ENCODE measurements at regions not wholly inside any gene's neighbourhood (a gene's known extent, or its start where the extent isn't known, plus 50 kb on each side); places are given as distances from the start of the nearest gene placed in this dataset.

- TF ChIP-seq ZNF274 (IDR thresholded peaks at IDR 0.05; ENCODE audit: low read depth, low read length) (no peak), SUZ12 (IDR thresholded peaks at IDR 0.05; ENCODE audit: extremely low read depth, insufficient read depth, insufficient read length) (no peak)
- H3K27me3 ChIP-seq (ENCODE audit: insufficient read depth, insufficient read length), result no peaks in the 10 kb centered on the region
- H3K9ac ChIP-seq (ENCODE audit: insufficient read length, low read depth), result no peak overlapping the region
- H3K4me3 ChIP-seq (ENCODE audit: insufficient read length, low read depth), result no peak overlapping the region
- H3K4me1 ChIP-seq (ENCODE audit: insufficient read depth, insufficient read length), result no peaks in the 10 kb centered on the region
- DNase-seq (ENCODE audit: low read depth, low spot score), result peak; percentile 9
- H3K36me3 ChIP-seq (ENCODE audit: insufficient read depth, insufficient read length, low read length), result no peaks in the 10 kb centered on the region
- H3K9me3 ChIP-seq (ENCODE audit: insufficient read depth, low read length), result no peaks in the 10 kb centered on the region
These were observed 120.1 kb upstream of the ACO1 start for GRCh38 chr9:32264170-32264864.

DNA sequence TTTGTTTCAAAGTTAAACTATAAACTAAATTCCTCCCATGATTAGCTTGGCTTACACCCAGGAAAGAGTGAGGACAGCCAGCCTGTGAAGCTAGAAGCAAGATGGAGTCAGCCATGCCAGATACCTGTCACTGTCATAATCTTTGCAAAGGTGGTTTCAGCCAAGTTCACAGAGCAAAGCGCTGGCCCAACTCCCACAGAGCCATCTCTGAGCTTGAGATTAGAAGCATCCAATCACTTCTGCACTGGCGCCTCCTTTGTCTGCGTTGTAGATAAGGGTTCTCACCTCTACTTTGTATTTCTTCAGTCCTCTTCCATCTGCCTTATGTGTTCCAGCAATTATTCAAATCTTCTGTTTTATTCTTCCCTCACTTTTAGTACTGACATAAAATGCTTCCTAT, 119.4 kb upstream of the ACO1 start:
- H3K27me3 ChIP-seq (ENCODE audit: insufficient read depth, insufficient read length), result no peaks in the 10 kb centered on the region
- no peaks in the 10 kb centered on the region for H3K36me3 ChIP-seq (ENCODE audit: insufficient read depth, insufficient read length, low read length)
- H3K9ac ChIP-seq (ENCODE audit: insufficient read length, low read depth), result no peak overlapping the region
- DNase-seq (ENCODE audit: low read depth, low spot score), result no peak
- TF ChIP-seq YY1 (IDR thresholded peaks at IDR 0.05; ENCODE audit: insufficient read depth, insufficient read length) (no peak), ZNF274 (IDR thresholded peaks at IDR 0.05; ENCODE audit: low read depth, low read length) (no peak), SUZ12 (IDR thresholded peaks at IDR 0.05; ENCODE audit: extremely low read depth, insufficient read depth, insufficient read length) (no peak)
- no peak overlapping the region for H3K4me3 ChIP-seq (ENCODE audit: insufficient read length, low read depth)
- no peaks in the 10 kb centered on the region for H3K4me1 ChIP-seq (ENCODE audit: insufficient read depth, insufficient read length)
- H3K9me3 ChIP-seq (ENCODE audit: insufficient read depth, low read length), result no peaks in the 10 kb centered on the region

- Histone ChIP-seq H3K27me3 (ENCODE audit: insufficient read depth, insufficient read length) (no peaks in the 10 kb centered on the region), H3K9ac (ENCODE audit: insufficient read length, low read depth) (no peak overlapping the region), H3K36me3 (ENCODE audit: insufficient read depth, insufficient read length, low read length) (no peaks in the 10 kb centered on the region), H3K4me3 (ENCODE audit: insufficient read length, low read depth) (no peak overlapping the region), H3K9me3 (ENCODE audit: insufficient read depth, low read length) (no peaks in the 10 kb centered on the region), H3K4me1 (ENCODE audit: insufficient read depth, insufficient read length) (no peaks in the 10 kb centered on the region)
- TF ChIP-seq ZNF274 (IDR thresholded peaks at IDR 0.05; ENCODE audit: low read depth, low read length), result no peak
- TF ChIP-seq YY1 (IDR thresholded peaks at IDR 0.05; ENCODE audit: insufficient read depth, insufficient read length), result no peak
- no peak for TF ChIP-seq SUZ12 (IDR thresholded peaks at IDR 0.05; ENCODE audit: extremely low read depth, insufficient read depth, insufficient read length)
- no peak for DNase-seq (ENCODE audit: low read depth, low spot score)
These were observed 105.5 kb upstream of the ACO1 start for GRCh38 chr9:32278991-32279390.

DNA sequence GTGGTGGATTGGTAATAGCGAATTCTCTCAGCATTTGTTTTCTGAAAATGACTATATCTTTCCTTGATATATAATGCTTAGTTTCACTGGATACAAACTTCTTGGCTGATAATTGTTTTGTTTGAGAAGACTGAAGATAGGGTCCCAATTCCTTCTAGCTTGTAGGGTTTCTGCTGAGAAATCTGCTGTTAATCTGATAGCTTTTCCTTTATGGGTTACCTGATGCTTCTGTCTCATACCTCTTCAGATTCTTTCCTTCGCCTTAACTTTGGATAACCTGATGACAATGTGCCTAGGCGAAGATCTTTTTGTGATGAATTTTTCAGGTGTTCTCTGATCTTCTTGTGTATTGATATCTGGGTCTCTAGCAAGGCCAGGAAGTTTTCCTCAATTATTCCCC, 94.7 kb upstream of the ACO1 start:
- no peak for DNase-seq (ENCODE audit: low read depth, low spot score)
- Histone ChIP-seq H3K4me1 (ENCODE audit: insufficient read depth, insufficient read length) (no peaks in the 10 kb centered on the region), H3K9me3 (ENCODE audit: insufficient read depth, low read length) (peaks cover 5% of the 10 kb centered on the region; the same call in 1 of the 2 replicates), H3K27me3 (ENCODE audit: insufficient read depth, insufficient read length) (no peaks in the 10 kb centered on the region), H3K9ac (ENCODE audit: insufficient read length, low read depth) (no peak overlapping the region), H3K36me3 (ENCODE audit: insufficient read depth, insufficient read length, low read length) (no peaks in the 10 kb centered on the region), H3K4me3 (ENCODE audit: insufficient read length, low read depth) (no peak overlapping the region)
- TF ChIP-seq SUZ12 (IDR thresholded peaks at IDR 0.05; ENCODE audit: extremely low read depth, insufficient read depth, insufficient read length) (no peak), YY1 (IDR thresholded peaks at IDR 0.05; ENCODE audit: insufficient read depth, insufficient read length) (no peak), ZNF274 (IDR thresholded peaks at IDR 0.05; ENCODE audit: low read depth, low read length) (no peak)

GRCh38 chr9:32291370-32291769, 93.1 kb upstream of the ACO1 start:
- Histone ChIP-seq H3K36me3 (ENCODE audit: insufficient read depth, insufficient read length, low read length) (no peaks in the 10 kb centered on the region), H3K4me1 (ENCODE audit: insufficient read depth, insufficient read length) (no peaks in the 10 kb centered on the region), H3K27me3 (ENCODE audit: insufficient read depth, insufficient read length) (no peaks in the 10 kb centered on the region), H3K9ac (ENCODE audit: insufficient read length, low read depth) (no peak overlapping the region), H3K9me3 (ENCODE audit: insufficient read depth, low read length) (peaks cover 5% of the 10 kb centered on the region; the same call in 1 of the 2 replicates), H3K4me3 (ENCODE audit: insufficient read length, low read depth) (no peak overlapping the region)
- TF ChIP-seq ZNF274 (IDR thresholded peaks at IDR 0.05; ENCODE audit: low read depth, low read length) (no peak), SUZ12 (IDR thresholded peaks at IDR 0.05; ENCODE audit: extremely low read depth, insufficient read depth, insufficient read length) (no peak), YY1 (IDR thresholded peaks at IDR 0.05; ENCODE audit: insufficient read depth, insufficient read length) (no peak)
- no peak for DNase-seq (ENCODE audit: low read depth, low spot score)

- Histone ChIP-seq H3K9ac (ENCODE audit: insufficient read length, low read depth) (no peak overlapping the region), H3K36me3 (ENCODE audit: insufficient read depth, insufficient read length, low read length) (no peaks in the 10 kb centered on the region), H3K4me3 (ENCODE audit: insufficient read length, low read depth) (no peak overlapping the region), H3K9me3 (ENCODE audit: insufficient read depth, low read length) (peaks cover 5% of the 10 kb centered on the region; the same call in 1 of the 2 replicates), H3K27me3 (ENCODE audit: insufficient read depth, insufficient read length) (no peaks in the 10 kb centered on the region), H3K4me1 (ENCODE audit: insufficient read depth, insufficient read length) (no peaks in the 10 kb centered on the region)
- no peak for DNase-seq (ENCODE audit: low read depth, low spot score)
- TF ChIP-seq SUZ12 (IDR thresholded peaks at IDR 0.05; ENCODE audit: extremely low read depth, insufficient read depth, insufficient read length) (no peak), ZNF274 (IDR thresholded peaks at IDR 0.05; ENCODE audit: low read depth, low read length) (no peak), YY1 (IDR thresholded peaks at IDR 0.05; ENCODE audit: insufficient read depth, insufficient read length) (no peak)
These were observed 91.8 kb upstream of the ACO1 start for GRCh38 chr9:32292611-32293010.

- Histone ChIP-seq H3K4me1 (ENCODE audit: insufficient read depth, insufficient read length) (no peaks in the 10 kb centered on the region), H3K9ac (ENCODE audit: insufficient read length, low read depth) (no peak overlapping the region), H3K9me3 (ENCODE audit: insufficient read depth, low read length) (peaks cover 5% of the 10 kb centered on the region; the same call in 1 of the 2 replicates), H3K4me3 (ENCODE audit: insufficient read length, low read depth) (no peak overlapping the region), H3K36me3 (ENCODE audit: insufficient read depth, insufficient read length, low read length) (no peaks in the 10 kb centered on the region), H3K27me3 (ENCODE audit: insufficient read depth, insufficient read length) (no peaks in the 10 kb centered on the region)
- DNase-seq (ENCODE audit: low read depth, low spot score), result no peak
- no peak for TF ChIP-seq YY1 (IDR thresholded peaks at IDR 0.05; ENCODE audit: insufficient read depth, insufficient read length)
- no peak for TF ChIP-seq ZNF274 (IDR thresholded peaks at IDR 0.05; ENCODE audit: low read depth, low read length)
- TF ChIP-seq SUZ12 (IDR thresholded peaks at IDR 0.05; ENCODE audit: extremely low read depth, insufficient read depth, insufficient read length), result no peak
These were observed 91.4 kb upstream of the ACO1 start for GRCh38 chr9:32293091-32293490.

Data from NT2/D1 (cell line).